GM06990 (cell line): ENCODE measurements at regions not wholly inside any gene's neighbourhood (a gene's known extent, or its start where the extent isn't known, plus 50 kb on each side); places are given as distances from the start of the nearest gene placed in this dataset.
"Not testable (repeated sequence)": the region's sequence is repeated elsewhere in the genome, so short reads cannot be mapped to it uniquely, and the experiment has no call there.

Experiments
- DNase-seq: peaks from one replicate; pipeline ENCODE4 v3.0.0-alpha.2; 2011; ENCODE audit not compliant: insufficient read length; ENCODE audit errors: extremely low read depth
- H3K27me3 ChIP-seq: replicated peaks from 2 replicates; pipeline ENCODE4 v1.6.0; 2011; ENCODE audit warnings: low read length; ENCODE audit not compliant: control insufficient read depth, insufficient read depth
- H3K36me3 ChIP-seq: 2 replicates; pipeline ENCODE4 v1.5.1; 2011; ENCODE audit warnings: low read length; ENCODE audit not compliant: control insufficient read depth, insufficient read depth
- H3K4me3 ChIP-seq: replicated peaks from 2 replicates; pipeline ENCODE4 v1.5.1; 2011; ENCODE audit warnings: low read depth, mild to moderate bottlenecking, control low read depth, low read length
- CTCF ChIP-seq: IDR thresholded peaks from 2 replicates; pipeline ENCODE4 v1.5.1; 2011; ENCODE audit warnings: low read length, control low read depth, mild to moderate bottlenecking, inconsistent platforms; ENCODE audit not compliant: insufficient read depth, poor library complexity, severe bottlenecking

GRCh38 chr12:70008944-70009343 is 183.9 kb downstream of the MYRFL start:
- no peak for DNase-seq
- H3K27me3 ChIP-seq = no peaks in the 10 kb centered on the region
- no peak overlapping the region for H3K4me3 ChIP-seq
- TF ChIP-seq CTCF = no peak
- H3K36me3 ChIP-seq = no peaks in the 10 kb centered on the region

GRCh38 chr12:70011353-70011752 is 186.3 kb downstream of the MYRFL start:
- no peak for TF ChIP-seq CTCF
- Histone ChIP-seq H3K27me3 (no peaks in the 10 kb centered on the region), H3K4me3 (no peak overlapping the region), H3K36me3 (no peaks in the 10 kb centered on the region)
- DNase-seq = no peak

- H3K36me3 ChIP-seq, H3K4me3 ChIP-seq, H3K27me3 ChIP-seq, DNase-seq: not testable (repeated sequence)
Observed at GRCh38 chr12:70013016-70013415, 188.0 kb downstream of the MYRFL start.

- Histone ChIP-seq H3K27me3 (no peaks in the 10 kb centered on the region), H3K36me3 (no peaks in the 10 kb centered on the region), H3K4me3 (no peak overlapping the region)
- TF ChIP-seq CTCF = no peak
- no peak for DNase-seq
Observed at GRCh38 chr12:70028515-70028914, 203.5 kb downstream of the MYRFL start.

- Histone ChIP-seq H3K27me3 (no peaks in the 10 kb centered on the region), H3K4me3 (no peak overlapping the region), H3K36me3 (no peaks in the 10 kb centered on the region)
- no peak for TF ChIP-seq CTCF
- DNase-seq = no peak
Observed at GRCh38 chr12:70028918-70029317, 203.9 kb downstream of the MYRFL start.

- no peaks in the 10 kb centered on the region for H3K27me3 ChIP-seq
- DNase-seq = no peak
- no peaks in the 10 kb centered on the region for H3K36me3 ChIP-seq
- no peak for TF ChIP-seq CTCF
- no peak overlapping the region for H3K4me3 ChIP-seq
Observed at GRCh38 chr12:70031046-70031445, 206.0 kb downstream of the MYRFL start.
